Femur (tissue), 1 donor: ENCODE measurements at regions not wholly inside any gene's neighbourhood (a gene's known extent, or its start where the extent isn't known, plus 50 kb on each side); places are given as distances from the start of the nearest gene placed in this dataset.

ENCODE experiments used
- DNase-seq: peaks from one replicate; pipeline ENCODE4 v3.0.0-alpha.2; 2017

- no peak for DNase-seq
Observed at GRCh38 chr1:37085393-37085792, 51.1 kb upstream of the GRIK3 start.

- no peak for DNase-seq
Observed at GRCh38 chr1:37089750-37090149, 55.4 kb upstream of the GRIK3 start.

GRCh38 chr1:37090671-37091070 is 56.4 kb upstream of the GRIK3 start:
- DNase-seq = no peak

GRCh38 chr1:37092937-37093336 is 58.6 kb upstream of the GRIK3 start:
- DNase-seq = no peak

- no peak for DNase-seq
Observed at GRCh38 chr1:37094302-37094701, 60.0 kb upstream of the GRIK3 start.

- DNase-seq = no peak
Observed at GRCh38 chr1:37096523-37096922, 62.2 kb upstream of the GRIK3 start.

GRCh38 chr1:37097731-37098130 is 63.4 kb upstream of the GRIK3 start:
- no peak for DNase-seq

- no peak for DNase-seq
Observed at GRCh38 chr1:37098237-37098636, 63.9 kb upstream of the GRIK3 start.

- DNase-seq = no peak
Observed at GRCh38 chr1:37100310-37100709, 66.0 kb upstream of the GRIK3 start.

GRCh38 chr1:37102656-37103382 is 68.5 kb upstream of the GRIK3 start:
- DNase-seq = no peak

- no peak for DNase-seq
Observed at GRCh38 chr1:37105911-37106310, 71.6 kb upstream of the GRIK3 start.

- no peak for DNase-seq
Observed at GRCh38 chr1:37107153-37107907, 73.0 kb upstream of the GRIK3 start.

- no peak for DNase-seq
Observed at GRCh38 chr1:37108596-37109188, 74.4 kb upstream of the GRIK3 start.

GRCh38 chr1:37112430-37112829 is 78.1 kb upstream of the GRIK3 start:
- DNase-seq = no peak

- DNase-seq = no peak
Observed at GRCh38 chr1:37113285-37113997, 79.1 kb upstream of the GRIK3 start.

- DNase-seq = no peak
Observed at GRCh38 chr1:37118790-37119189, 84.5 kb upstream of the GRIK3 start.

- DNase-seq = no peak
Observed at GRCh38 chr1:37120279-37120678, 86.0 kb upstream of the GRIK3 start.

GRCh38 chr1:37123276-37124115 is 89.2 kb upstream of the GRIK3 start:
- DNase-seq = no peak

- no peak for DNase-seq
Observed at GRCh38 chr1:37124501-37124900, 90.2 kb upstream of the GRIK3 start.

- DNase-seq = no peak
Observed at GRCh38 chr1:37125295-37125694, 91.0 kb upstream of the GRIK3 start.

- no peak for DNase-seq
Observed at GRCh38 chr1:37127254-37127748, 93.0 kb upstream of the GRIK3 start.

- DNase-seq = no peak
Observed at GRCh38 chr1:37128091-37128490, 93.8 kb upstream of the GRIK3 start.
